Memory B cell (primary cell): ENCODE measurements at regions not wholly inside any gene's neighbourhood (a gene's known extent, or its start where the extent isn't known, plus 50 kb on each side); places are given as distances from the start of the nearest gene placed in this dataset.
"Not testable (repeated sequence)": the region's sequence is repeated elsewhere in the genome, so short reads cannot be mapped to it uniquely, and the experiment has no call there.

Source experiments
- ATAC-seq: fragments of 150-1000 bp; cut with Tn5 transposase; 2 replicates; pipeline ENCODE4 v1.10.0; 2021; ENCODE audit warnings: low read depth, mild to moderate bottlenecking, moderate library complexity
- DNase-seq, 2 donors: peaks; one replicate each; pipeline ENCODE4 v3.0.0; 2022; ENCODE audit warnings: low spot score in 2 of 2
- H3K27ac Mint-ChIP-seq: one replicate; pipeline ENCODE4 v1.8.0; 2022; ENCODE audit warnings: mild to moderate bottlenecking, moderate library complexity, mixed read lengths
- H3K27me3 Mint-ChIP-seq: one replicate; pipeline ENCODE4 v1.8.0; 2022; ENCODE audit warnings: mixed read lengths
- H3K36me3 Mint-ChIP-seq: one replicate; pipeline ENCODE4 v1.8.0; 2022; ENCODE audit warnings: mild to moderate bottlenecking, mixed read lengths
- H3K4me1 Mint-ChIP-seq: one replicate; pipeline ENCODE4 v1.8.0; 2022; ENCODE audit warnings: mixed read lengths
- H3K4me3 Mint-ChIP-seq: one replicate; pipeline ENCODE4 v1.8.0; 2022; ENCODE audit warnings: mild to moderate bottlenecking, moderate library complexity, mixed read lengths
- H3K9me3 Mint-ChIP-seq: one replicate; pipeline ENCODE4 v1.8.0; 2022; ENCODE audit warnings: mixed read lengths

DNA sequence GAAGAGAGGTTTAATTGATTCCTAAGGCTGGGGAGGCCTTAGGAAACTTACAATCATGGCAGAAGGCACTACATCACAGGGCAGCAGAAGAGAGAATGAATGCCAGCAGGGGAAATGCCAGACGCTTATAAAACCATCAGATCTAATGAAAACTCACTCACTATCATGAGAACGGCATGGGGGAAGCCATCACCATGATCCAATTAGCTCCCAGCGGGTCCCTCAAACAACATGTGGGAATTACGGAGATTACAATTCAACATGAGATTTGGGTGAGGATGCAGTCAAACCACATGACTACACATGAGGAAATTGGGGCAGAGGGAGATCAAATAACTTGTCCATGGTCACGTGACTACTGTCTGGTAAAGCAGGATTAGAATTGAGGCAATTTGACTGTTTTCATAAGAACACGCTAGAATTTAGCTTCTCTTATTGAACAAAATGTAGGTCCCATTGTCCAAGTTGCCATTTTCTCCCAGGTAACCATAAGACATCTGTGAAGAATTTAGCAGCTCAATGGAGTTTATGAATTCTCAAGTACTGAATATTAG is 445.1 kb upstream of the CDH20 start:
- Mint-ChIP-seq H3K4me1 (no peaks in the 10 kb centered on the region), H3K4me3 (no peak overlapping the region), H3K36me3 (no peaks in the 10 kb centered on the region), H3K27ac (no peak overlapping the region), H3K27me3 (no peaks in the 10 kb centered on the region), H3K9me3 (peaks cover 1% of the 10 kb centered on the region)
- ATAC-seq = no peak
- no peak for DNase-seq

DNA sequence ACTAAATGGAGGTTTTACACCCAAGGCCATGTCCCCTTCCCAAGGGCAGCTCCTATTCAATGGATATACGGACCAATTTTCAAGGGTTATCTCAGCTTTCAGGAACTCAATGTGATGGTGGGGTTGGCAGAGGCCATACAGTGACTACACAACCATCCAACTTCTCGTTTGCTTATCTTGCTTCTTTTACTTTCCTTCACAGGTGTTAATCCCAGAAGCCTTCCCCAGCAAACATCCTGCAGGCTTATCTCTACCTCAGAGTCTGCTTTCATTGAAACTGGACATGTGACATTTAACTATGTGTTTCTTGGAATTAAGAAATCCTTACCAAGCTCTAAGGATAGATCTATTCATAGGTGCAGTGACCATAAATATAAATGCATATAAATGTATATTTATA is 443.8 kb upstream of the CDH20 start:
- Mint-ChIP-seq H3K36me3 (no peaks in the 10 kb centered on the region), H3K4me1 (no peaks in the 10 kb centered on the region), H3K27ac (no peak overlapping the region), H3K4me3 (no peak overlapping the region), H3K27me3 (no peaks in the 10 kb centered on the region), H3K9me3 (peaks cover 1% of the 10 kb centered on the region)
- DNase-seq (no peak), ATAC-seq (no peak)

DNA sequence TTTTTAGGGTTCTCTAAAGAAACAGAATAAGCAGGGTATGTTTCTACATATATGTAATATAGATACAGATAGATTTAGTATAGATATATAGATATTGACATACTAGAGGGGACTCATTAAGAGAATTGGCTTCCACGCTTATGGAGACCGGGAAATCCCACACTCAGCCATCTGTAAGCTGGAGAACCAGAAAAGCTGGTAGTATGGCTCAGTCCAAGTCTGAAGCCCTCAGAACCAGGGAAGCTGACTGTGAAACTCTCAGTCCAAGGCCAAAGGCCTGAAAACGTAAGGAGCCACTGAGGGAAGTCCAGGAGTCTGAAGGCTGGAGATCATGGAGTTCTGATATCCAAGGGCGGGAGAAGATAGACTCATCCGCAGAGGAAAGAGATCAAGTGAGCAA is 441.3 kb upstream of the CDH20 start:
- ATAC-seq (no peak), DNase-seq (no peak)
- Mint-ChIP-seq H3K36me3 (no peaks in the 10 kb centered on the region), H3K27me3 (no peaks in the 10 kb centered on the region), H3K27ac (no peak overlapping the region), H3K4me1 (no peaks in the 10 kb centered on the region), H3K4me3 (no peak overlapping the region), H3K9me3 (peaks cover 3% of the 10 kb centered on the region)

DNA sequence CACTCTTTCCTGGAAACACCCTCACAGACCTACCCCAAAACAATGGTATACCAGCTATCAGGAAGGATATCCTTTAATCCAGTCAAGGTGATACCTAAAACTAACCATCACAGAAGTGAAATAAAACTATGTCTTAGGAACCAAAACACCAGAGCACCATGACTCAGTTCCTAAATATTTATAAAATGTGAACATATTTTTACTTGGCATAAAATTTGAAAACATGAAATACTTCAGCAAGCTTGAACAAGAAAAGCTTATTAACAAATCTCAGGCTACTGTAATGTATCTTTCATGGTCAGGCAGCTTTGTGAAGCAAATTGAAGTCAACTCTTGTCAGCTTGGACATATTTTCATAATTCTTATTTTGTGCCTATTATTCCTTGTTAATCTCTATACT is 440.8 kb upstream of the CDH20 start:
- Mint-ChIP-seq H3K36me3 (no peaks in the 10 kb centered on the region), H3K27ac (no peak overlapping the region), H3K4me1 (no peaks in the 10 kb centered on the region), H3K4me3 (no peak overlapping the region), H3K9me3 (peaks cover 3% of the 10 kb centered on the region), H3K27me3 (no peaks in the 10 kb centered on the region)
- no peak for DNase-seq
- no peak for ATAC-seq

DNA sequence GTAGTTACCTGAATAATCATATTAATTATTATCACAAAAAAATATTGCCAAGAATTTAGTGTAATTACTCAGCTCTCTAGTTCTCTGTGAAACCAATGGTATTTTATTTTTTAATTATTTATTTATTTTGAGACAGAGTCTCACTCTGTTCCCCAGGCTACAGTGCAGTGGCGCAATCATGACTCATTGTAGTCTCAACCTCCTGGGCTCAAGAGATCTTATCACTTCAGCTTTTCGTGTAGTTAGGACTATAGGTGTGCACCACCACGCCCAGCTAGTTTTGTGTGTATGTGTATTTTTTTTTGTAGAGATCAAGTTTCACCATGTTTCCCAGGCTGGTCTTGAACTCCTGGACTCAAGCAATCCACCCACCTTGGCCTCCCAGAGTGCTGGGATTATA is 440.4 kb upstream of the CDH20 start:
- ATAC-seq (no peak), DNase-seq (no peak)
- Mint-ChIP-seq H3K9me3 (peaks cover 3% of the 10 kb centered on the region), H3K36me3 (no peaks in the 10 kb centered on the region), H3K27me3 (no peaks in the 10 kb centered on the region), H3K27ac (no peak overlapping the region), H3K4me1 (no peaks in the 10 kb centered on the region), H3K4me3 (no peak overlapping the region)

DNA sequence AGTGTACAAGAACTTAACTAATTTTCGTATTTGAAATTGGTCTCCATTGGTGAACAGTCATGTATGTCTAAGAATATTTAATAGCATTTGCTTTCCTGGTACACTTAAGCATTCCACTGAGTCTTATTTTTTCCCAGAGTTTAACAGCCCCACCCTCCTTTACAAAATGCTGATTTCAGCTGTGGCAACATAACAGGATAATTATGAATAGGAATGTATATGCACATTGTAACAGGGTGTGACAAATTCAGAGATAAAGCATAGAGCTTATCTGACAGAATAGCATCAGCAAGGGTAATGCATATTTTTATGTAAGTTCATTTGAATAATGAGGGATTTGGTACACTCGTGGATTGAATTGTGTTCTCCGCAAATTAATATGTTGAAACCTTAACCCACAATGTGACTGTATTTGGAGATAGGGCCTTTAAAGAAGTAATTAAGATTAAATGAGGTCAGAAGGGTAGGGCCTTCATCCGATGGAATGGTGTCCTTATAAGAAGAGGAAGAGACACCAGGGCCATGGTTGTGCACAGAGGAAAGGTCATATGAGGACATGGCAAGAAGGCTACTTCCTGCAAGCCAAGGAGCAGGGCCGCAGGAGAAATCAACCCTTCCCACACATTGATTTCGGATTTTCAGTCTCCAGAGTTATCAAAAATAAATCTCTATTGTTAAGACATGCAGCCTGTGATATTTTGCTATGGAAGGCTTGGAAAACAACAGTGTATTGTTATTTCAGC is 439.7 kb upstream of the CDH20 start:
- ATAC-seq = no peak
- Mint-ChIP-seq H3K36me3 (no peaks in the 10 kb centered on the region), H3K4me1 (no peaks in the 10 kb centered on the region), H3K4me3 (no peak overlapping the region), H3K27me3 (no peaks in the 10 kb centered on the region), H3K9me3 (peaks cover 2% of the 10 kb centered on the region), H3K27ac (no peak overlapping the region)
- DNase-seq = no peak

DNA sequence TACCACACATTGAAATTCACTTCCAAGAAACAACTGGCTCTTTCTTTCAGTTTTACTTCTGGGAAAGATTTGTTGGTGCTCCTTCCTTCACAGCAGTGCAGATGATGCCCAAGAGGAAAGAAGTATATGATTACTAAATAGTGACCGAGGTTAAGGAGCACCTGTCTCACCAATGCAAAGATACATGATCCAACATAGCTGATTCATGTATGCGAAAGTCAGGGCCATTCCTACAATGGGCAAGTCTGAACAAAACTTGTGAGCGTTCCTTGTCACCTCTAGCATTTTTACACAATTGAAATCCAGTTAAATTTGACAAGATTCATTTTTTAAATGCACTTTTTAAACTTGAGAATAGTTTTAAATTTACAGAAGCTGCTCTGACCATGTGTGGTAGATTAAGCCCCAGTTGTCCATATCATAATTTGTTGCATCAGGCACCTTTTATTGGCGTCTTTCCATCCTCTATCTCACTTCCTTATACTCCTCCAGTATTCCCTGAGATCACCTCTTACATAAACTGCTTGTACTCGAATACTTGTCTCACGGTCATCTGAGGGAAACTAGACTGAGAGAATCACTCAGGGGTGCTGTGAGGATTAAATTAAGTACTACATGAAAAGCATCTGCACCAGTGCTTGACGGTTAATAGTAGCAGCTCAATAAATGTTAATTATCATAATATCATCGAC is 438.8 kb upstream of the CDH20 start:
- H3K4me1 Mint-ChIP-seq = no peaks in the 10 kb centered on the region
- H3K9me3 Mint-ChIP-seq = peaks cover 2% of the 10 kb centered on the region
- no peak for DNase-seq
- H3K27me3 Mint-ChIP-seq = no peaks in the 10 kb centered on the region
- H3K36me3 Mint-ChIP-seq = no peaks in the 10 kb centered on the region
- ATAC-seq = no peak
- no peak overlapping the region for H3K27ac Mint-ChIP-seq
- H3K4me3 Mint-ChIP-seq = no peak overlapping the region

DNA sequence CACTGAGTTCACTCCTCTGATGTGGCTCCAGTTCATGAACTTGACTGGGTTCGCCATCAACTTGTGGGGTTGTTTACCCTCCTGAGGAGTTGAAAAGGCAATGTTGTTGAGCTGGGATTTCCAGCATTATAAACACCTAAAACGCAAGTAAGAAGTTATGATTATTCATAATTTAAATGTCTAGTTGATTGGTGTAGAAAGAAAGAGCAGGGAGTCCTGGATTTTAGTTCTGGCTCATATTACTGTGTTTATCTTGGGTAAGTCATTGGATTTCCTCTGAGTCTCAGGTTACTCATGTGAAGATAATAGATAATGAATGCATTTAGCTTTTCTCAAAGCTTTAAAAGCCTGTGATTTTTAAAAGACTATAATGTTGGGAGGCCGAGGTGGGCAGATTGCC is 438.0 kb upstream of the CDH20 start:
- DNase-seq = no peak
- no peak overlapping the region for H3K27ac Mint-ChIP-seq
- no peaks in the 10 kb centered on the region for H3K27me3 Mint-ChIP-seq
- no peaks in the 10 kb centered on the region for H3K4me1 Mint-ChIP-seq
- H3K36me3 Mint-ChIP-seq = no peaks in the 10 kb centered on the region
- no peak overlapping the region for H3K4me3 Mint-ChIP-seq
- ATAC-seq = no peak
- peaks cover 2% of the 10 kb centered on the region for H3K9me3 Mint-ChIP-seq

DNA sequence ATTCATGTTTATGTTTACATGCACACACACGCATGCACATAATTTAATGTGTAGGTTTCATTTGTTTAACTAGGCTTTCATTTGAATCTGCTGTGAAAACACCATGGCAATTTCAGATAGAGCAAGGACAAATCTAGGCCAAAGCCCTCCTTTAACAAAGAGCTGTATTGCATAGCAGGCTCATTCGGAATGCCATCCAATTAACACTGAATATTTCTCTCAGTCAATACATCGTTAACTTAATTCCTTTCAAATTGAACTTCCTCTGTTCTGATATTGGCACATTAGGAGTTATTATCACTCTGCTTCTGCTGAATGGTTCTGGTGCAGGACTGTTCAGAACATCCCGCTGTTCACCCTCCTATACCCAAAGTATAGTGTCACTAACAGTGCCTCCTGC is 435.1 kb upstream of the CDH20 start:
- H3K27me3 Mint-ChIP-seq = no peaks in the 10 kb centered on the region
- no peak for ATAC-seq
- H3K4me3 Mint-ChIP-seq = no peak overlapping the region
- no peaks in the 10 kb centered on the region for H3K4me1 Mint-ChIP-seq
- no peaks in the 10 kb centered on the region for H3K36me3 Mint-ChIP-seq
- peaks cover 5% of the 10 kb centered on the region for H3K9me3 Mint-ChIP-seq
- no peak overlapping the region for H3K27ac Mint-ChIP-seq
- DNase-seq = no peak

DNA sequence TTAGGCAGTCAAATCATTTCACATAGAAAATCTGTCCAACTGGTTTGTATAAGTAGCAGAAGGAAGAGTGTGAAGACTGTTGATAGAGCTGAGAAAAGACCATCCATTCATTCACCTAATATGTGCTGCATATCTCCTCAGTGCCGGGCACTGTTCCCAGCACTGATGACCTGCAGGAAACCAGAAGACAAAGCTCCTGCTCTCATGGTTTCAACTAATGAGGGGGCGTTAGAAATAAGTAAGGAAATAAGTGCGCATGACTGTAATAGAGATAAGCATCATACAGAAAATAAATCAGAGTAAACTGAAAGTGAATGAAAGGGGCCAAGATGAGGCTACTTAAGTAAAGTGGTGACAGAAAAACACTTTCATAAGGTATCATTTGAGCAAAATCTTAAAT is 427.5 kb upstream of the CDH20 start:
- no peak overlapping the region for H3K4me3 Mint-ChIP-seq
- no peaks in the 10 kb centered on the region for H3K36me3 Mint-ChIP-seq
- H3K27ac Mint-ChIP-seq = no peak overlapping the region
- H3K9me3 Mint-ChIP-seq = peaks cover 5% of the 10 kb centered on the region
- ATAC-seq = no peak
- H3K27me3 Mint-ChIP-seq = no peaks in the 10 kb centered on the region
- DNase-seq = no peak
- H3K4me1 Mint-ChIP-seq = no peaks in the 10 kb centered on the region

DNA sequence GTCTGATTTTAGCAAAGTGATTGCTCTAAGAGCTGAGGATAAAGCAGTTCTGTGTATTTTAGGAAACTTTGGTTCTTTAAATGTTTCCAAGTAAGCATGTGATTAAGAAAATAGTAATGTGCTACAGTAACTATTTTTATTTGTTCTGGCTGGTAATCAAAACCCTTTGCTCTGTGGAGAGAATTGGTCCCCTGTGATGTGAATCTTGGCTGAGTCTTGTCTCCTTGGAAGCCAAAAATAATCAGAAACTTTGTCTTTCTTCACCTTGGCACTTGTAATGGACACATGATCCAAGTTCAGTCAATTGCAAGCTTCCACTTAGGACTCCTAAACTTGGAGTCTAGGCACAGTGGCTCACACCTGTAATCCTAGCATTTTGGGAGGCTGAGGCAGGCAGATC is 422.7 kb upstream of the CDH20 start:
- Mint-ChIP-seq H3K27me3 (no peaks in the 10 kb centered on the region), H3K9me3 (peaks cover 9% of the 10 kb centered on the region)

DNA sequence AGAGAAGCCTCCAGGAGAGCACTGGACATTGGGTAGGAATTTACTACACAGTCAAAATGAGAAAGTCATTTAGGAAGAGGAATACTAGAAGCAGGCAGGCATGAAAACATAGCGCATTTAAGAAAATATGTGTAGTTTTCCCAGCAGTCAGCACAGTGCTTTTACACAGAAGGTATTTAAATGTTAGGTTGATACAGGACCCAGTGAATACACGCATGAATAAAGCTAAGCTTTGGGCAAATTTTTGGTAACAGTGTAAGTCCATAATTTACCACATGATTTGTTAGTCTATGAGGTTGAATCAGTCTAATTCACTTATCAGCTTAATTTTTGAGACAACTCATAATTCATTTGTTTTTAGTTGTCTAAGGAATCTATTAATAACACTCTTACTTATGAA is 421.7 kb upstream of the CDH20 start:
- H3K27me3 Mint-ChIP-seq = no peaks in the 10 kb centered on the region
- peaks cover 9% of the 10 kb centered on the region for H3K9me3 Mint-ChIP-seq
- H3K4me3 Mint-ChIP-seq = no peak overlapping the region
- DNase-seq (no peak), ATAC-seq (no peak)
- H3K36me3 Mint-ChIP-seq = no peaks in the 10 kb centered on the region
- H3K27ac Mint-ChIP-seq = no peak overlapping the region
- H3K4me1 Mint-ChIP-seq = no peaks in the 10 kb centered on the region

More for the DNA sequence above, 422.7 kb upstream of the CDH20 start:
- H3K4me1 Mint-ChIP-seq = no peaks in the 10 kb centered on the region
- no peak overlapping the region for H3K4me3 Mint-ChIP-seq
- DNase-seq = no peak
- no peak for ATAC-seq
- no peak overlapping the region for H3K27ac Mint-ChIP-seq
- H3K36me3 Mint-ChIP-seq = no peaks in the 10 kb centered on the region

DNA sequence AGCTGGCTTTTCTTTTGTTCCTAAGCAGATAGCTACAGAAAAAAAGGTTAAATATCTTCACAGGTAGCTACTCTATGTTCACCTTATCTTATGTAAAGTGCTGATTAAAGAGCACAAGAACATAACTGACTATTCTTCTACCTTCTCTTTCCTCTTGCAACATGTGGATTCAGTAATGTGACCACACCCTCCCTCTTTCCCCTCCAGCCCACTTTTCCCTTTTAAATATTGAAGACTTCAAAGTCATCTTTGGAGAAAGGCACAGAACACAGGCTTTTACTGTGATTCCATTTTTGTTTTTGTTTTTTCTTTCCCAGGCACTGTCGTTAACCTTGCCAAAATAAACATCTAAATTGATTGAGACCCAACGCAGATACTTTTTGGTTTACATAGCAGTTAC is 418.1 kb upstream of the CDH20 start:
- Mint-ChIP-seq H3K4me3 (no peak overlapping the region), H3K36me3 (no peaks in the 10 kb centered on the region), H3K9me3 (peaks cover 7% of the 10 kb centered on the region), H3K27ac (no peak overlapping the region), H3K27me3 (no peaks in the 10 kb centered on the region), H3K4me1 (no peaks in the 10 kb centered on the region)
- DNase-seq (no peak), ATAC-seq (no peak)

DNA sequence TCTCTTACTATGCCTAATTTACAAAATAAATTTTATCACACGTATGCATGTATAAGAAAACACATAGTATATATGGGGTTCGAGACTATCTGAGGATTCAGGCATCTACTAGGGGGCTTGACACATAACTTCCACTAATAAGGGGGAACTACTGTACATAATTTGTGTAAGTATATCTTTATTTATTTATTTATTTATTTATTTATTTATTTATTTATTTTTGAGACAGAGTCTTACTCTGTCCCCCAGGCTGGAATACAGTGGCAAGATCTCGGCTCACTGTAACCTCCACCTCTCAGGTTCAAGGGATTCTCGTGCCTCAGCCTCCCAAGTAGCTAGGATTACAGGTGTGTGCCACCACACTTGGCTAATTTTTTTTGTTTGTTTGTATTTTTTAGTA is 414.4 kb upstream of the CDH20 start:
- not testable (repeated sequence) for H3K27ac Mint-ChIP-seq, H3K36me3 Mint-ChIP-seq, DNase-seq, H3K9me3 Mint-ChIP-seq, H3K27me3 Mint-ChIP-seq, H3K4me1 Mint-ChIP-seq, H3K4me3 Mint-ChIP-seq, ATAC-seq

DNA sequence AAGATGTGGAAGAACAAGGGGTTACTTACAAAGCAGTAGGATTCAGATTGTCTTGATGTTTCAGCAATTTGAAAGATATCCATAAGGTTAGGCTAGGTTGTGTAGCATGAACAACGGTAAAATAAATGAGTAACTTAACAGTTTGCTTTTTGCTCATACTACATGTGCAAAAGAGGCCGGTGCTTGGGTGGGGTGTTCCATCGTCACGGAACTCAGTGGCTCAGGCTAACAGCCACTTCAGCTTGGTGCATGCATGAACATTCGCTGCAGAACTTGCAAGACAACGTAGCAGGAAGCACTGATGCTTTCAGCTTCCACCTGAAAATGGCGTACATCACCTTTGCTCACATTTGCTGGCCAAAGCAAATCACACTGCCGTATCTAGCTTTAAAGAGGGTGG is 407.3 kb upstream of the CDH20 start:
- no peak overlapping the region for H3K4me3 Mint-ChIP-seq
- no peaks in the 10 kb centered on the region for H3K36me3 Mint-ChIP-seq
- ATAC-seq (no peak), DNase-seq (no peak)
- no peaks in the 10 kb centered on the region for H3K4me1 Mint-ChIP-seq
- H3K27me3 Mint-ChIP-seq = no peaks in the 10 kb centered on the region
- H3K9me3 Mint-ChIP-seq = peaks cover 7% of the 10 kb centered on the region
- H3K27ac Mint-ChIP-seq = no peak overlapping the region
